AG04450 (cell line): ENCODE measurements at regions not wholly inside any gene's neighbourhood (a gene's known extent, or its start where the extent isn't known, plus 50 kb on each side); places are given as distances from the start of the nearest gene placed in this dataset.

Source experiments
- CTCF ChIA-PET: fragments of 300-600, 350-600 bp; formaldehyde crosslinking; extraction: SDS; loops from one replicate; lab custom pipeline; 2022; ENCODE audit warnings: antibody characterized with exemption, inconsistent platforms; lab: Charles Lee
- POLR2A ChIA-PET: fragments of 350-600 bp; formaldehyde crosslinking; extraction: SDS; loops from one replicate; lab custom pipeline; 2021; ENCODE audit warnings: antibody characterized with exemption, inconsistent platforms; lab: Yijun Ruan, JAX
- DNase-seq: peaks from one replicate; pipeline ENCODE4 v3.0.0-alpha.2; 2011; ENCODE audit warnings: low read depth, low spot score
- H3K27ac ChIP-seq: one replicate; pipeline ENCODE4 v1.5.1; 2012; ENCODE audit warnings: low read depth, low read length, control low read depth
- H3K27me3 ChIP-seq: one replicate; pipeline ENCODE4 v1.6.0; 2012; ENCODE audit warnings: low read length; ENCODE audit not compliant: control insufficient read depth, insufficient read depth
- H3K4me3 ChIP-seq: 2 replicates; pipeline ENCODE4 v1.5.1; 2011; ENCODE audit warnings: mild to moderate bottlenecking, low read depth, low read length, control low read depth
- H3K9me3 ChIP-seq: 2 replicates; pipeline ENCODE4 v1.5.1; 2012; ENCODE audit warnings: low read length; ENCODE audit not compliant: control insufficient read depth, insufficient read depth
- TF ChIP-seq, protein P1 (sequence below): IDR thresholded peaks from 2 replicates; pipeline ENCODE4 v1.5.1; 2011; ENCODE audit warnings: low read depth, low read length, control low read depth, inconsistent platforms

GRCh38 chr6:109315341-109316110, 66.7 kb downstream of the CD164 start:
- no peak for DNase-seq
- POLR2A ChIA-PET = no interaction called here
- Histone ChIP-seq H3K27ac (no peak overlapping the region), H3K9me3 (no peaks in the 10 kb centered on the region), H3K4me3 (no peak overlapping the region), H3K27me3 (peaks cover 15% of the 10 kb centered on the region)
- CTCF ChIA-PET = no interaction called here
- TF ChIP-seq, protein P1, sequence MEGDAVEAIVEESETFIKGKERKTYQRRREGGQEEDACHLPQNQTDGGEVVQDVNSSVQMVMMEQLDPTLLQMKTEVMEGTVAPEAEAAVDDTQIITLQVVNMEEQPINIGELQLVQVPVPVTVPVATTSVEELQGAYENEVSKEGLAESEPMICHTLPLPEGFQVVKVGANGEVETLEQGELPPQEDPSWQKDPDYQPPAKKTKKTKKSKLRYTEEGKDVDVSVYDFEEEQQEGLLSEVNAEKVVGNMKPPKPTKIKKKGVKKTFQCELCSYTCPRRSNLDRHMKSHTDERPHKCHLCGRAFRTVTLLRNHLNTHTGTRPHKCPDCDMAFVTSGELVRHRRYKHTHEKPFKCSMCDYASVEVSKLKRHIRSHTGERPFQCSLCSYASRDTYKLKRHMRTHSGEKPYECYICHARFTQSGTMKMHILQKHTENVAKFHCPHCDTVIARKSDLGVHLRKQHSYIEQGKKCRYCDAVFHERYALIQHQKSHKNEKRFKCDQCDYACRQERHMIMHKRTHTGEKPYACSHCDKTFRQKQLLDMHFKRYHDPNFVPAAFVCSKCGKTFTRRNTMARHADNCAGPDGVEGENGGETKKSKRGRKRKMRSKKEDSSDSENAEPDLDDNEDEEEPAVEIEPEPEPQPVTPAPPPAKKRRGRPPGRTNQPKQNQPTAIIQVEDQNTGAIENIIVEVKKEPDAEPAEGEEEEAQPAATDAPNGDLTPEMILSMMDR = no peak

- Histone ChIP-seq H3K27me3 (peaks cover 12% of the 10 kb centered on the region), H3K4me3 (no peak overlapping the region), H3K27ac (no peak overlapping the region), H3K9me3 (no peaks in the 10 kb centered on the region)
- ChIA-PET CTCF (no interaction called here), POLR2A (no interaction called here)
- TF ChIP-seq, protein P1 = no peak
- no peak for DNase-seq
Measured at GRCh38 chr6:109314313-109314712, 68.0 kb downstream of the CD164 start.

DNA sequence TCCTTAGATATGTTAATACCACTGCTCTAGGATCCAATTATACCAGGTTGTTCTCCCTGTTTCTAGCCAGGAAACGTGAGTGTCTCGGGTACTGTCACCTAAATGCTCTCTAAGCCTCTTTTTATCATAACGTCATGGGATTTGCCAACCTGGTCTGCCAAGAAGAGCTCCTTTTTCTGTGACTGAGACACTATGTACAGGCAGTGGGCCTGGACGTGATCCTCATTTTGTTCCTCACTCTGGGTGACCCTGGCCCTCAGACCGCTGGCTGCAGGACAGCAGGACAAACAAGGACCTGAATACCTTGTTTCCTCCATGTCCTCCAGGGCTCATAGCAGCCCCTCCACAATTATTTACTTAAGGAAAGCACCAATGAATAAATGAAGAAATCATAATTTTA, 69.1 kb downstream of the CD164 start:
- TF ChIP-seq, protein P1 = no peak
- ChIA-PET CTCF (no interaction called here), POLR2A (no interaction called here)
- H3K27ac ChIP-seq = no peak overlapping the region
- H3K27me3 ChIP-seq = peaks cover 6% of the 10 kb centered on the region
- H3K9me3 ChIP-seq = no peaks in the 10 kb centered on the region
- H3K4me3 ChIP-seq = no peak overlapping the region
- DNase-seq = no peak

DNA sequence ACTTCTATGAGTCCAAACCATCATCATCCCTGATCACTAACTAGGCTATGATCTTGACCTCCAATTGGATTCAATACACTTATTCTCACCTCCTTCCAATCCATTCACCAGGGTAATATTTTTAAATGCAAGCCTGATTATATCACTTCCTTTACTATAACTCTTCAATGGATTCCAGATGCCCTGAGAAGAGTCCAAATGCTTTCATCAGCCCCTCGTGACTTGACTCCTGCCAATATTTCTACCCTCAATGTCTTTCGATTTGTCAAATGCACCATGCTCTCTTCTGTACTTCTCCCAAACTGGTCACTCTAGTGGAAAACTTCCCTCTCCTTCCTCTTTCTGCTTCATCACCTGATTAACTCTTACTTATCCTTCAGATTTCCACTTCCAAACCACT, 70.8 kb downstream of the CD164 start:
- POLR2A ChIA-PET = interaction anchor here (0.7 kb wide), 1 partner anchor 37 kb away, joined by 3 read pairs; no protein-coding TSS in a partner anchor
- TF ChIP-seq, protein P1 = no peak
- Histone ChIP-seq H3K9me3 (no peaks in the 10 kb centered on the region), H3K27ac (no peak overlapping the region), H3K27me3 (peaks cover 2% of the 10 kb centered on the region), H3K4me3 (no peak overlapping the region)
- CTCF ChIA-PET = no interaction called here
- no peak for DNase-seq

GRCh38 chr6:109309917-109310316, 72.3 kb downstream of the CD164 start:
- Histone ChIP-seq H3K9me3 (no peaks in the 10 kb centered on the region), H3K4me3 (no peak overlapping the region), H3K27me3 (peaks cover 9% of the 10 kb centered on the region), H3K27ac (no peak overlapping the region)
- ChIA-PET CTCF (no interaction called here), POLR2A (no interaction called here)
- DNase-seq = no peak
- TF ChIP-seq, protein P1 = no peak
